ENCODE measurements at regions not wholly inside any gene's neighbourhood (a gene's known extent, or its start where the extent isn't known, plus 50 kb on each side); places are given as distances from the start of the nearest gene placed in this dataset.

DNA sequence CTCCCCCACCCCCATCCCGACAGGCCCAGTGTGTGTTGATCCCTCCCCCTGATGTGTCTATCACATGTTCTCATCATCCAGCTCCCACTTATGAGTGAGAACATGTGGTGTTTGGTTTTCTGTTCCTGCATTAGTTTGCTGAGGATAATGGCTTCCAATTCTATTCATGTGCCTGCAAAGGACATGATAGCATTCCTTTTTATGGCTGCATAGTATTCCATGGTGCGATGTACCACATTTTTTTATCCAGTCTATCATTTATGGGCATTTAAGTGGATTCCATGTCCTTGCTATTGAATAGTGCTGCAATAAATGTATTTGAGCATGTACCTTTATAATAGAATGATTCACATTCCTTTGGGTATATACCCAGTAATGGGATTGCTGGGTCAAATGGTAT, 66.6 kb upstream of the NXT1 start:
- no peak overlapping the region for H2BK5ac ChIP-seq (ENCODE audit: low read length)
- H3K79me1 ChIP-seq (ENCODE audit: low read depth, low read length): no peaks in the 10 kb centered on the region
- H3K4me3 ChIP-seq (ENCODE audit: low read length in 2 of 2): no peak overlapping the region
- no peak overlapping the region for H2BK15ac ChIP-seq (ENCODE audit: low read length)
- DNase-seq (ENCODE audit: low spot score): no peak
- no peak overlapping the region for H2BK12ac ChIP-seq (ENCODE audit: low read length)
- H3K4me1 ChIP-seq (ENCODE audit: control insufficient read depth in 2 of 2, insufficient read depth in 1 of 2, low read depth in 1 of 2, low read length in 2 of 2): peaks cover 0 to 16% of the 10 kb centered on the region in 2 donors
- H2AFZ ChIP-seq (ENCODE audit: low read length): no peak overlapping the region
- H3K27me3 ChIP-seq (ENCODE audit: control insufficient read depth in 3 of 3, insufficient read depth in 3 of 3, low read depth in 1 of 3, low read length in 3 of 3): peaks cover 0 to under 1% (median 0%) of the 10 kb centered on the region in 3 experiments
- H3K14ac ChIP-seq (ENCODE audit: low read length): no peak overlapping the region
- H4K8ac ChIP-seq (ENCODE audit: low read depth, low read length): no peak overlapping the region
- no peak overlapping the region for H3K4me2 ChIP-seq (ENCODE audit: insufficient read depth, low read length, poor library complexity, severe bottlenecking)
- H3K9me3 ChIP-seq (replicated peaks in 1 of 2; ENCODE audit: control insufficient read depth in 2 of 2, insufficient read depth in 1 of 2, low read depth in 1 of 2, low read length in 2 of 2): no peaks in the 10 kb centered on the region
- no peak overlapping the region for H3K18ac ChIP-seq (ENCODE audit: low read length)
- H2AK5ac ChIP-seq (ENCODE audit: low read depth, low read length): no peak overlapping the region
- no peaks in the 10 kb centered on the region for H3K36me3 ChIP-seq (replicated peaks in 1 of 2; ENCODE audit: control insufficient read depth in 2 of 2, insufficient read depth in 2 of 2, low read length in 2 of 2)
- WGBS, 2 donors (ENCODE audit: extremely low coverage in 2 of 2, insufficient read length in 2 of 2, insufficient replicate concordance in 1 of 2): no CpG with 5 or more reads among the region's 2 CpGs
- no peak overlapping the region for H3K9ac ChIP-seq (ENCODE audit: low read depth, low read length, poor library complexity)
- H3K27ac ChIP-seq (replicated peaks; ENCODE audit: low read length): no peak overlapping the region
- H3K23ac ChIP-seq (ENCODE audit: low read depth, low read length, poor library complexity): no peak overlapping the region
- no peak overlapping the region for H2BK120ac ChIP-seq (ENCODE audit: low read depth, low read length)
- H3K4ac ChIP-seq (ENCODE audit: low read length): no peak overlapping the region
- H4K91ac ChIP-seq (ENCODE audit: low read depth, low read length, poor library complexity): no peak overlapping the region

DNA sequence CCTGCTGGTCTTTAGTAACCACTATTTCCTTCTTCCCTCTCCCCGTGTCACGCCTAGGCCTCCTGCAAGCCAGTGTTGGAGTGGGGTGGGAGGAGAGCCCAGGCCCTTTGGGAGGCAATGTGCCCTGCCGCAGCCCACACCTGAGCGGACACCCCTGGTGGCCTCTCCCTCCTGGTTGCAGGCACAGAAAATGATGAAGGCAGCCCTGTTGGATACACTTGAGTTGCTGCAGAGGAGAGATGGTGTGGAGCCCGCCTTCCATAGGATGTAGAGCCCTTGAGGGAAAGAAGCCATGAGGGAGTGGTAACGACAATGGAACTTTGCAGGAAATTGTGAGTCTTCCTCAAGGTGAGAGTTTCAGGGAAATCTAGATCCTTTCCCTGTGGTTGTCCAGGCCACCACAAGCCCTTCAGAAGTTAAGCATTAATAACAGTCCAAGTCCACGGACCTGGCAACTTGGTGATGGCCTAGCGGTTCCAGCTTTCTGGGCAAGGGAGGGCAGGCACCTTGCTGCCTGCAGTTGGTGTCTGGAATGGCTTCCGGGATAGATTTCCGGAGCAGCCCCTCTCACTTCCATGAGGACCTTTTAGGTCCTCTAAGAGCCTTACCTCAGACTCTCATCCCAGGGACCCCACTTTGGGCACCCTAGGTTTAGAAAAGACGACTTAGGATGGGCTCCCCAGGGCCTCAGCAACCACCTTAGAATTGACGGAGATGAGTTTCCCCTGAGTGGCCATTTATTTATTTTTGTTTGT, 67.3 kb upstream of the NXT1 start:
- Histone ChIP-seq H3K4ac (ENCODE audit: low read length) (no peak overlapping the region), H4K8ac (ENCODE audit: low read depth, low read length) (no peak overlapping the region), H3K27me3 (ENCODE audit: control insufficient read depth in 3 of 3, insufficient read depth in 3 of 3, low read depth in 1 of 3, low read length in 3 of 3) (no peaks in the 10 kb centered on the region), H3K27ac (replicated peaks; ENCODE audit: low read length) (no peak overlapping the region), H3K9ac (ENCODE audit: low read depth, low read length, poor library complexity) (no peak overlapping the region), H3K14ac (ENCODE audit: low read length) (peak overlapping the region; percentile 0), H3K36me3 (replicated peaks in 1 of 2; ENCODE audit: control insufficient read depth in 2 of 2, insufficient read depth in 2 of 2, low read length in 2 of 2) (no peaks in the 10 kb centered on the region), H2BK120ac (ENCODE audit: low read depth, low read length) (no peak overlapping the region), H3K79me1 (ENCODE audit: low read depth, low read length) (no peaks in the 10 kb centered on the region), H2BK12ac (ENCODE audit: low read length) (no peak overlapping the region), H2AK5ac (ENCODE audit: low read depth, low read length) (no peak overlapping the region), H3K18ac (ENCODE audit: low read length) (no peak overlapping the region), H3K9me3 (replicated peaks in 1 of 2; ENCODE audit: control insufficient read depth in 2 of 2, insufficient read depth in 1 of 2, low read depth in 1 of 2, low read length in 2 of 2) (no peaks in the 10 kb centered on the region), H4K91ac (ENCODE audit: low read depth, low read length, poor library complexity) (no peak overlapping the region), H3K4me2 (ENCODE audit: insufficient read depth, low read length, poor library complexity, severe bottlenecking) (no peak overlapping the region), H3K4me3 (ENCODE audit: low read length in 2 of 2) (no peak overlapping the region), H2AFZ (ENCODE audit: low read length) (no peak overlapping the region), H2BK5ac (ENCODE audit: low read length) (no peak overlapping the region), H3K23ac (ENCODE audit: low read depth, low read length, poor library complexity) (no peak overlapping the region), H2BK15ac (ENCODE audit: low read length) (no peak overlapping the region), H3K4me1 (ENCODE audit: control insufficient read depth in 2 of 2, insufficient read depth in 1 of 2, low read depth in 1 of 2, low read length in 2 of 2) (peaks cover 0 to 14% of the 10 kb centered on the region in 2 donors)
- no peak for DNase-seq (ENCODE audit: low spot score)
- no CpG with 5 or more reads among the region's 12 CpGs for WGBS, 2 donors (ENCODE audit: extremely low coverage in 2 of 2, insufficient read length in 2 of 2, insufficient replicate concordance in 1 of 2)

DNA sequence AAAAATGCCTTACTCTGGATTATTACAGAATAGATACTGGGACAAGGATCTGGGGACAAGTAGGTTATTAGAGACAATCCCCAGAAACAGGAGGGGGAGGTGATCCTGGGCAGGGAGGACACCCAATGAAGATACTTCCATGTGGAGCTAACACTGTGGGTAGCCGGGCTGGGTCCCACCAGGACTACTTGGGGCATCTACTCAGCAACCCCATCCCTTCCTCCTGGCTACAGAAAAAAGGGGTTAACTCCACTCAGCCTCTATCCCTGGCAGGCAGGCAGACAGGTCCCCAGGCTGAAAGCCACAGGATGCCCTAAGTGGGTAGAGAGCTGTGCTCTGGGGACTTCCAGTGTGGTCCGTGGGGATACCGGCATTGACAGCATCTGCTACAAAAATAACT, 68.0 kb upstream of the NXT1 start:
- H2BK120ac ChIP-seq (ENCODE audit: low read depth, low read length): no peak overlapping the region
- H2AK5ac ChIP-seq (ENCODE audit: low read depth, low read length): no peak overlapping the region
- H2BK5ac ChIP-seq (ENCODE audit: low read length): no peak overlapping the region
- no peak overlapping the region for H3K9ac ChIP-seq (ENCODE audit: low read depth, low read length, poor library complexity)
- H3K23ac ChIP-seq (ENCODE audit: low read depth, low read length, poor library complexity): no peak overlapping the region
- H3K79me1 ChIP-seq (ENCODE audit: low read depth, low read length): no peaks in the 10 kb centered on the region
- no peak overlapping the region for H4K8ac ChIP-seq (ENCODE audit: low read depth, low read length)
- H2BK12ac ChIP-seq (ENCODE audit: low read length): no peak overlapping the region
- H3K14ac ChIP-seq (ENCODE audit: low read length): no peak overlapping the region
- no CpG with 5 or more reads among the region's 3 CpGs for WGBS, 2 donors (ENCODE audit: extremely low coverage in 2 of 2, insufficient read length in 2 of 2, insufficient replicate concordance in 1 of 2)
- no peak overlapping the region for H3K27ac ChIP-seq (replicated peaks; ENCODE audit: low read length)
- no peaks in the 10 kb centered on the region for H3K36me3 ChIP-seq (replicated peaks in 1 of 2; ENCODE audit: control insufficient read depth in 2 of 2, insufficient read depth in 2 of 2, low read length in 2 of 2)
- H3K4me2 ChIP-seq (ENCODE audit: insufficient read depth, low read length, poor library complexity, severe bottlenecking): no peak overlapping the region
- no peak overlapping the region for H4K91ac ChIP-seq (ENCODE audit: low read depth, low read length, poor library complexity)
- no peak for DNase-seq (ENCODE audit: low spot score)
- H3K9me3 ChIP-seq (replicated peaks in 1 of 2; ENCODE audit: control insufficient read depth in 2 of 2, insufficient read depth in 1 of 2, low read depth in 1 of 2, low read length in 2 of 2): no peaks in the 10 kb centered on the region
- H2BK15ac ChIP-seq (ENCODE audit: low read length): no peak overlapping the region
- H3K4me3 ChIP-seq (ENCODE audit: low read length in 2 of 2): no peak overlapping the region
- H3K18ac ChIP-seq (ENCODE audit: low read length): peak overlapping the region; percentile 59
- H3K4ac ChIP-seq (ENCODE audit: low read length): no peak overlapping the region
- H3K27me3 ChIP-seq (ENCODE audit: control insufficient read depth in 3 of 3, insufficient read depth in 3 of 3, low read depth in 1 of 3, low read length in 3 of 3): no peaks in the 10 kb centered on the region
- H3K4me1 ChIP-seq (ENCODE audit: control insufficient read depth in 2 of 2, insufficient read depth in 1 of 2, low read depth in 1 of 2, low read length in 2 of 2): peaks cover 0 to 12% of the 10 kb centered on the region in 2 donors
- no peak overlapping the region for H2AFZ ChIP-seq (ENCODE audit: low read length)

DNA sequence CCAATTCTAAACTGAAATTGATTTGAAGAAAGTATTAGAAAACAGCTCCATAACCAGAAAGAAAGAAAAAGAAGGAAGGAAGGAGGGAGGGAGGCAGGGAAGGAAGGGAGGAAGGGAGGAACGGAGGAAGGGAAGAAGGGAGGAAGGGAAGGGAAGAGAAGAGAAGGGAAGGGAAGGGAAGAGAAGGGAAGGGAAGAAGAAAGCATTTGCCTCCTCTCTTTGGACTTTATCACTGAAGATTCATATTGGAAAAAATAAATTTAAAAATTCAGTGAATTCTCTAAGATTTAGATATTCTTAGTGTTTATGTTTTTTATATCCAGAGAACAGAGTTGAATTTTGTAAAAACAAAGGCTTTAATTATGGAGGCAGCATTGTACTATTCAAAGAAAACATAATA, 68.5 kb upstream of the NXT1 start:
- no CpG with 5 or more reads among the region's 1 CpG for WGBS, 2 donors (ENCODE audit: extremely low coverage in 2 of 2, insufficient read length in 2 of 2, insufficient replicate concordance in 1 of 2)
- Histone ChIP-seq H3K9ac (ENCODE audit: low read depth, low read length, poor library complexity) (no peak overlapping the region), H3K36me3 (replicated peaks in 1 of 2; ENCODE audit: control insufficient read depth in 2 of 2, insufficient read depth in 2 of 2, low read length in 2 of 2) (no peaks in the 10 kb centered on the region), H3K14ac (ENCODE audit: low read length) (no peak overlapping the region), H4K8ac (ENCODE audit: low read depth, low read length) (no peak overlapping the region), H2BK12ac (ENCODE audit: low read length) (no peak overlapping the region), H3K9me3 (replicated peaks in 1 of 2; ENCODE audit: control insufficient read depth in 2 of 2, insufficient read depth in 1 of 2, low read depth in 1 of 2, low read length in 2 of 2) (no peaks in the 10 kb centered on the region), H3K4ac (ENCODE audit: low read length) (no peak overlapping the region), H3K4me3 (ENCODE audit: low read length in 2 of 2) (no peak overlapping the region), H4K91ac (ENCODE audit: low read depth, low read length, poor library complexity) (no peak overlapping the region), H3K27me3 (ENCODE audit: control insufficient read depth in 3 of 3, insufficient read depth in 3 of 3, low read depth in 1 of 3, low read length in 3 of 3) (no peaks in the 10 kb centered on the region), H3K4me1 (ENCODE audit: control insufficient read depth in 2 of 2, insufficient read depth in 1 of 2, low read depth in 1 of 2, low read length in 2 of 2) (peaks cover 0 to 8% of the 10 kb centered on the region in 2 donors), H3K23ac (ENCODE audit: low read depth, low read length, poor library complexity) (no peak overlapping the region), H2AFZ (ENCODE audit: low read length) (no peak overlapping the region), H2BK5ac (ENCODE audit: low read length) (no peak overlapping the region), H2AK5ac (ENCODE audit: low read depth, low read length) (no peak overlapping the region), H2BK15ac (ENCODE audit: low read length) (no peak overlapping the region), H3K4me2 (ENCODE audit: insufficient read depth, low read length, poor library complexity, severe bottlenecking) (no peak overlapping the region), H3K27ac (replicated peaks; ENCODE audit: low read length) (no peak overlapping the region), H3K18ac (ENCODE audit: low read length) (no peak overlapping the region), H2BK120ac (ENCODE audit: low read depth, low read length) (no peak overlapping the region), H3K79me1 (ENCODE audit: low read depth, low read length) (no peaks in the 10 kb centered on the region)
- DNase-seq (ENCODE audit: low spot score): no peak

All from neuronal stem cell (in vitro differentiated cells).